ENCODE measurements at regions not wholly inside any gene's neighbourhood (a gene's known extent, or its start where the extent isn't known, plus 50 kb on each side); places are given as distances from the start of the nearest gene placed in this dataset.

DNA sequence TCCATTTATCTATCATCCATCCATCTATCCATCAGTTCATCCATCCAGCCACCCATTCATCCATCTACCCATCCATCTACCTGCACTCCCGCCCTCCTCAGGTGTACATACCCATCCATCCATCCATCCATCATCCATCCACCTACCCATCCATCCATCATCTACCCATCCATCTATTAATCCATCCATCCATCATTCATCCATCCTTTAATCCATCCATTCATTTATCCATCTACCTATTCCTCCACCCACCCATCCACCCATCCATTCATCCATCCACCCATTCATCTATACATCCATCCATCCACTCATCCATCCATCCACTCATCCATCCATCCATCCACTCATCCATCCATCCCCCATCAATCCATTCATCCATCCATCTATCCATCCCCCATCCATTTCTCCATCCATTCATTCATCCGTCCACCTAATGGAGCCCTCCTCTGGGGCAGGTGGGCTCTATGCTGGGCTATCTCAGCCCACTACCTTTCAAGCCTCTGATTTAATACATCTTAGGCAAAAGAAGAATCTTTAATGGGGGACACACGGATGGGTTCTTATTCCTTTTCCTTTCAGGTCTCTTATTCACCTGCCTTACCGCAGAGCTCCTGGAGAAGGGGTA lies 178.9 kb downstream of the URI1 start:
- WGBS, 3 donors: 86 to 96% (median 90%) methylated on average over 4 of the region's 4 CpGs
- no peak for DNase-seq
- H3K27me3 ChIP-seq: no peaks in the 10 kb centered on the region

DNA sequence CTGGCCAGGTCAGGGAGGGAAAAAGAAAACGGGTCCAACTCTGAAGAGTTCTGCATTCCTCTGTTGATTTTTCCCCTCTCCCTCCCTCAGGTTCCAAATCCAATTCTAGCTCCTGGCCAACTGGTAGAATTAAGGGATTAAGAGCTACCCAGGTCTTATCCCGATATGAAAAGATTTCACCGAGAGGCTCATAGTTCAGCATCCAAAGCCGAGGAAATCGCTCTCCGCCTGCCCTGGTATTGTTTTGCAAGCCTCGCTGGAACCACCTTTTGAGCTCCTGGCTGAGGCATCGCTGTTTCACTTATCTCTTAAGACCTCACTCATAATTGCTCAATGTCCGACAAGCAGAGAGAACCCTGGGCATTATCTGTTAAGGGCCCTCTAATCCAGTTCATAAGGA lies 180.4 kb downstream of the URI1 start:
- Histone ChIP-seq H3K9me3 (no peaks in the 10 kb centered on the region), H3K27ac (no peak overlapping the region), H3K4me1 (ENCODE audit: insufficient read depth) (no peaks in the 10 kb centered on the region), H3K36me3 (no peaks in the 10 kb centered on the region), H3K4me3 (no peak overlapping the region), H3K27me3 (no peaks in the 10 kb centered on the region)
- 72 to 83% (median 75%) methylated on average over 9 of the region's 9 CpGs for WGBS, 3 donors
- intact Hi-C loops (cut with DNase I): no loop called here
- no peak for TF ChIP-seq POLR2A (IDR thresholded peaks at IDR 0.05)
- TF ChIP-seq, protein P1, sequence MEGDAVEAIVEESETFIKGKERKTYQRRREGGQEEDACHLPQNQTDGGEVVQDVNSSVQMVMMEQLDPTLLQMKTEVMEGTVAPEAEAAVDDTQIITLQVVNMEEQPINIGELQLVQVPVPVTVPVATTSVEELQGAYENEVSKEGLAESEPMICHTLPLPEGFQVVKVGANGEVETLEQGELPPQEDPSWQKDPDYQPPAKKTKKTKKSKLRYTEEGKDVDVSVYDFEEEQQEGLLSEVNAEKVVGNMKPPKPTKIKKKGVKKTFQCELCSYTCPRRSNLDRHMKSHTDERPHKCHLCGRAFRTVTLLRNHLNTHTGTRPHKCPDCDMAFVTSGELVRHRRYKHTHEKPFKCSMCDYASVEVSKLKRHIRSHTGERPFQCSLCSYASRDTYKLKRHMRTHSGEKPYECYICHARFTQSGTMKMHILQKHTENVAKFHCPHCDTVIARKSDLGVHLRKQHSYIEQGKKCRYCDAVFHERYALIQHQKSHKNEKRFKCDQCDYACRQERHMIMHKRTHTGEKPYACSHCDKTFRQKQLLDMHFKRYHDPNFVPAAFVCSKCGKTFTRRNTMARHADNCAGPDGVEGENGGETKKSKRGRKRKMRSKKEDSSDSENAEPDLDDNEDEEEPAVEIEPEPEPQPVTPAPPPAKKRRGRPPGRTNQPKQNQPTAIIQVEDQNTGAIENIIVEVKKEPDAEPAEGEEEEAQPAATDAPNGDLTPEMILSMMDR (IDR thresholded peaks at IDR 0.05): no peak
- TF ChIP-seq EP300 (IDR thresholded peaks at IDR 0.05): no peak
- no peak for DNase-seq

More for the DNA sequence above, 178.9 kb downstream of the URI1 start:
- intact Hi-C loops (cut with DNase I): no loop called here
- no peak overlapping the region for H3K4me3 ChIP-seq
- TF ChIP-seq POLR2A (IDR thresholded peaks at IDR 0.05) (no peak), EP300 (IDR thresholded peaks at IDR 0.05) (no peak)
- TF ChIP-seq, protein P1 (IDR thresholded peaks at IDR 0.05): no peak
- no peaks in the 10 kb centered on the region for H3K36me3 ChIP-seq
- H3K9me3 ChIP-seq: no peaks in the 10 kb centered on the region
- no peaks in the 10 kb centered on the region for H3K4me1 ChIP-seq (ENCODE audit: insufficient read depth)
- H3K27ac ChIP-seq: no peak overlapping the region

DNA sequence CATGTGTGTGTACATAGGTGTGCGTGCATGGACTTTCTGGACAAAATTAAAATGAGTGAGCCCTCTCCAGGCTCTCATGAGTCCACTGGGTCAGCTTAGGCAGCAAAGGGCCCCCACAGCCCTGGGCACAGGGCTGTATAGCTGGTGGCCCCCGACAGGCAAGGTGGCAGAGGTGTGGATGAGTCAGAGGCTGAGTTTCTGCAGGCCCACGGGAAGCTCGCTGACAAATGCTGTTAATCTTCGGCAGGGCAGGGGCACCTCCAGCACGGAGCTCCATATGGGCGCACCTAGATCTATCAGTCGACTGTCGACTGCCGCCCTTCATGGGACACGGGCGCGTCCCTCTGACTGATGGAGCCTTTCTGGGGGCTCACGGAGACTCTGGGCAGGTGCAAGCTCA lies 181.1 kb downstream of the URI1 start:
- TF ChIP-seq, protein P1 (IDR thresholded peaks at IDR 0.05): no peak
- TF ChIP-seq EP300 (IDR thresholded peaks at IDR 0.05) (no peak), POLR2A (IDR thresholded peaks at IDR 0.05) (no peak)
- Histone ChIP-seq H3K4me3 (no peak overlapping the region), H3K27ac (no peak overlapping the region), H3K27me3 (no peaks in the 10 kb centered on the region), H3K4me1 (ENCODE audit: insufficient read depth) (no peaks in the 10 kb centered on the region), H3K36me3 (no peaks in the 10 kb centered on the region), H3K9me3 (no peaks in the 10 kb centered on the region)
- no peak for DNase-seq
- intact Hi-C loops (cut with DNase I): no loop called here
- WGBS, 3 donors: 76 to 89% (median 80%) methylated on average over 14 of the region's 14 CpGs

DNA sequence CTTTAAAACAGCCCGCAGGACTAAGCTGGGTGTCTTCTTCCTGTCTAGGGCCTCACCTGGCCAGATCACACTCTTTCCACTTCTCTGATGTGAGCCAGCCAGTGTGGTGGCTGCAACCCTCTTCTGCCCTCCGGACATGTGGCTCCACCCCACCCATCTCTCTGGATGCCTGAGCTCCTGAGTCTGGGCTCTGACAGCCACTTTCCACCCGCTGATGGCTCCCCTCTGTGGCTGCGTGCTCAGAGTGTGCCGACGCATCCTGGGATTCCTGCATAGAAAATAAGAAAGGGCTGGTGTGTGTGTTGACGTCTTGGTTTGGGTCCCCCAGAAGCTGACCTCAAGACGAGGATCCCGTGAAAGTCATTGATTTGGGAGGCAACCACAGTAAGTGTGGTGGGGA lies 181.6 kb downstream of the URI1 start:
- no peak for TF ChIP-seq EP300 (IDR thresholded peaks at IDR 0.05)
- TF ChIP-seq, protein P1 (IDR thresholded peaks at IDR 0.05): no peak
- no peak for TF ChIP-seq POLR2A (IDR thresholded peaks at IDR 0.05)
- no peak overlapping the region for H3K4me3 ChIP-seq
- no peak for DNase-seq
- no peaks in the 10 kb centered on the region for H3K36me3 ChIP-seq
- no peaks in the 10 kb centered on the region for H3K27me3 ChIP-seq
- intact Hi-C loops (cut with DNase I): no loop called here
- H3K4me1 ChIP-seq (ENCODE audit: insufficient read depth): no peaks in the 10 kb centered on the region
- WGBS, 3 donors: 64 to 76% (median 71%) methylated on average over 9 of the region's 9 CpGs
- H3K9me3 ChIP-seq: no peaks in the 10 kb centered on the region
- no peak overlapping the region for H3K27ac ChIP-seq
